GM18873 (cell line): ENCODE measurements at regions not wholly inside any gene's neighbourhood (a gene's known extent, or its start where the extent isn't known, plus 50 kb on each side); places are given as distances from the start of the nearest gene placed in this dataset.

Experiments
- ATAC-seq: cut with Tn5 transposase; IDR thresholded peaks from one replicate; pipeline ENCODE4 v1.9.1; 2021; ENCODE audit warnings: mild to moderate bottlenecking, moderate library complexity, moderate number of reproducible peaks; ENCODE audit not compliant: unreplicated experiment, low FRiP score

GRCh38 chr6:22801831-22802230, 232.5 kb downstream of the HDGFL1 start:
- ATAC-seq = no peak

DNA sequence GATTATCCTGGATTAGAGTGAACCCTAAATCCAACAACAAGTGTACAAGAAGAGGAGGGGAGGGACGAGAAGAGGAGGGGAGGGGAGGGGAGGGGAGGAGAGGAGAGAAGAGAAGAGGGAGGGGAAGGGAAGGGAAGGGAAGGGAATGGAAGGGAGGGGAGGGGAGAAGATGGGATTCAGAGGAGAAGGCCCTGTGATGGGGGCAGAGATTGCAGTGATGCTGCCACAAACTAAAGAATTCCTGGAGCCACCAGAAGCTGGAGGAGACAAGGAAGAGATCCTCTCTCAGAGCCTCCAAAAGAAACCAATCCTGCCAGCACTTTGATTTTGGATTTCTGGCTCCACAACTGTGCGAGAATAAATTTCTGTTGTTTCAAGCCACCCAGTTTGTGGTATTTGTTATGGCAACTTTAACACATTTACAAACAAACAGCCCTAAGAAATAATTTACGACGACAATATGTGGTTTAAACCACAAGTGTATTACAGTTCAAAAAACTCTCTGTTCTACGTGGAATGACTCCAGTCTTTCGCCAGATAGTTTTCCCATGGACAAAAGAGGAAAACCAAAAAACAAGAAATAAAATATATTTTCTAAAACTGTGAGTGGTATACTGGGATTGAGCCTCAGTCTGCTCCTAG, 235.4 kb downstream of the HDGFL1 start:
- ATAC-seq = no peak

DNA sequence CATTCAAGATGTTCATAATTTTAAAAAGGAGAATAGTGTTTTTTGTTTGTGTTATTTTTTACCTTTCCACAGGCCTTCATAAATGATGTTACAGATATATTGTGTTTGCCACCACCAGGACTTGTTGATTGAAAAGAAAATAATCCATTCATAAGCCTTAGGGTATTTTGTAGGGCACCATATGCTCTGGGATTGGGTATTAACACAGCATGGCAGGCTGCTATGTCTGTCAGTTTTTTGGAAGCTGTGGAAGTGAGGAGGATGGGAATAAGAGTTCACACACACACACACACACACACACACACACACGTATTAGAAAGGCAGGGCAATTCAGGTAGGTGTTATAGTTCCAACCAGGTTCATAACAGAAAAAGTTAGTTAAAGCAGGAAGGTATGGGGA, 237.9 kb downstream of the HDGFL1 start:
- no peak for ATAC-seq

DNA sequence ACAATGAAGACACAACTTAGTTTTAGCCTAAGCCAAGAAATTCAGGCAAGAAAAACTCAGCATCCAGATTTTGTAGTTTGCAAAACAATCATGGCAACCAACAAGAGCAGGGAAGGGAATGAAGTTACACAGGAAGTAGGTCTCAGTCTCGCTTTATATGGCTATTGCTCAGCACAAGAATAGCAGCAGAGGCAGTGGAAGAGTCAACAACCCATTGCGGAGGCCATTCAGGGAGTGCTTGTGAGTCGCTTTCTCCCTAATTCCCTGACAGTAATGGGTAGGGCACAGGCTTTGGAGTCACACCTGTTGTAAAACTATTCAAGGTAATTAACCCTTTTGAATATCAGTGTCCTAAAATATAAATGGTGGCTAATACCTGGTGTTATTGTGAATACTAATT, 238.5 kb downstream of the HDGFL1 start:
- no peak for ATAC-seq

GRCh38 chr6:22808466-22808865, 239.1 kb downstream of the HDGFL1 start:
- no peak for ATAC-seq

DNA sequence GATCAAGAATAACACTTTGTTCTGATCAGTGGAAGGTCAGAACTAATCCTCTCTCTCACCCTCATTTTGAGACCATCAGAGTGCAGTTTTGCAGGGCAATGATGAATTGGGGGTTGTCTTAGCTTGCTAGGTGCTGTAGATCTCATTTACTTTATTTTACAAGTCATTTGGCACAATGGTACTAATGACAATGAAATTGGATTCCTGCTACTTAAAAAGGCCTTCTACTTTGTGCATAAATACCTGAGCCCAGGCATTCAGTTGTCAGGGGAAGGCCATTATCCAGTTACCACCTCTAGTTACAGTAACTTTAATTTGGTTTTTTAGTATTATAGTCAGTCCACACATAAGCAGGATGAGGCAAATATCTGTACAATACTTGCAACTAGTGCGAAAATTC, 240.0 kb downstream of the HDGFL1 start:
- no peak for ATAC-seq

- ATAC-seq = no peak
Observed at GRCh38 chr6:22819209-22819608, 249.8 kb downstream of the HDGFL1 start.

DNA sequence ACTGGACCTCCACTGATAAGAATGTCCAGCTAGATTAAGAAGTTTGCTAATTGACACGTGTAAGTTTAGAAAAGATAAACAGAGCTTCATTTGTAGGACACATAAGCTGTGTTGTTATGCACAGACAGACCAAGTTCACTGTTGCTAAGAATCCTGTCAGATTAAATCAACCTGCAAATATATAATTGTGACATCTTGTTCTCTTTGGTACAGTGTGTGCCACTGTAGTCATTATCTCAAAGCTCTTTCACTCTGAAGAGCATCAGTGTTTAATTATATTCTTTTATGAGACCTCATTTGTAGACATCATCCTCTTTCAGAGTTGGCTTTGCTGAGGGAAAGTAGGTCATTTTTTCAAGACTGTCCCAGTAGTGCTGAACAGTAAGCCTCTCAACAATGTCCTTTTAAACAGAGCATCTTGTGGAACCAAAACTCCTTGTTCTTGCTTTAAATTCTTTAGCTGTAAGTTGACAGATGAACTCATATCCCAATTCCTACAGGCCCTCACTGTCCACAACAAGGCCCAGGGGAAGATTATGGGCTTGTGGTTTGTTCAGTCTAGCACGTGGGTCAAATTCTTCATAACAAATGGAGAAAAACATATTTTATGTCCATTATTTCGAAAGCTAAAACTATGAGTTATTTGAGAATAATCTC, 252.4 kb downstream of the HDGFL1 start:
- no peak for ATAC-seq

DNA sequence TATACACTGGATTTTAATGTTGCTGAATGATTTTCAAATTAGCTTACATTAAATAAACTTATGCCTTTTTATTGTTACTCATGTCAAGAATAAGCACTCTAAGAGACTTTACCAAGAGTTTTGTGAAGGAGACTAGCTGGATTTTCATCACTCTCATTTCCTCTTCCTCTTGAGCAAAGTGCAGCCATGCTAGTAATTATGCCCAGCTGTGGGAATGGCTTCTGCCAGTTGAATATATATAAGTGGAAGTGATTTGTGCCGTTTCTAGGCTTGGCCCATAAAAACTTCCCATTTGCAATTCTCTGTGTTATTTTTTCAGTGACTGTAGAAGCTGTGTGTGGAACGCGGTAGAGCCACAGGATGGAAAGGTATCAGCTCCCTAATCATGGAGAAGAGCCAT, 255.8 kb downstream of the HDGFL1 start:
- no peak for ATAC-seq

DNA sequence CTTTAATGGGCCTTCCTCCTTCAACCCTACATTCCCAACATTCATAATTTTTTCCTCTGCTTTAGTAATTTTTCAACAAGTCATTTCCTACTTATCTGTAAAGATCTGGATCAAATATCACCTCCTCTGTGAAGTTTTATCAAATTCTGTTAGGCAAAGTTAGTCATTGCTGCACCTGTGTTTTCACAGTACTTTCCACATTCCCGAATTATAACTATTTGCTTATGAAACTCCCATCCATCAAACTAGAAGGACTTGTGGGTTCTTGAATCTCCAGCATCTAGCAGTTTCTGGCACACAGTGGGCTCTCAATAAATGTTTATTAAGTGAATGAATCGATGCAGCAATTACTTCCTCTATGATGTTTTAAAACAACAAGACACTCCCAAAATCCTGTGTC, 257.6 kb downstream of the HDGFL1 start:
- no peak for ATAC-seq

GRCh38 chr6:22827760-22828159, 258.4 kb downstream of the HDGFL1 start:
- ATAC-seq = no peak

- ATAC-seq = no peak
Observed at GRCh38 chr6:22828179-22829062, 259.1 kb downstream of the HDGFL1 start.

- ATAC-seq = no peak
Observed at GRCh38 chr6:22829070-22829469, 259.7 kb downstream of the HDGFL1 start.

GRCh38 chr6:22830463-22830862, 261.1 kb downstream of the HDGFL1 start:
- no peak for ATAC-seq

DNA sequence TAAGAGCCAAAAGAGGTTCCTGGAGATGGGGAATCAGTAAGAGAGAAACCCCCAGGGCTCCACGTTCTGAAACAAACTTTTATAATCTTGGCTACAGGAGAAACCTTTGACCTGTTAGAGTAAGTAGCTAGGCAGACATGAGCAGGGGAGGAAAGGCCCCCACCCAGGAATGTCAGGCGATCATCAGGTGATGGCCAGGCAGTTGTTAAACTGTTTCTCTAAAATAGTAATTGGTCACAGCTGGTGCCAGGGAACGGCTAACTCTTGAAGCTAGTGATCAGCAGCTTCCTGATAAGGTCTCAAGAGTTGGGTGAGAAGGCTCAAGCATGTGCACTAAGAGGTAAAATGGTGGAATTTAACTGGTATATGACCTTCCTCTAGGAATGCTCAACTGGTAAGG, 263.8 kb downstream of the HDGFL1 start:
- ATAC-seq = no peak

- ATAC-seq = no peak
Observed at GRCh38 chr6:22838345-22838744, 269.0 kb downstream of the HDGFL1 start.

GRCh38 chr6:22845467-22845866, 276.1 kb downstream of the HDGFL1 start:
- ATAC-seq = no peak

DNA sequence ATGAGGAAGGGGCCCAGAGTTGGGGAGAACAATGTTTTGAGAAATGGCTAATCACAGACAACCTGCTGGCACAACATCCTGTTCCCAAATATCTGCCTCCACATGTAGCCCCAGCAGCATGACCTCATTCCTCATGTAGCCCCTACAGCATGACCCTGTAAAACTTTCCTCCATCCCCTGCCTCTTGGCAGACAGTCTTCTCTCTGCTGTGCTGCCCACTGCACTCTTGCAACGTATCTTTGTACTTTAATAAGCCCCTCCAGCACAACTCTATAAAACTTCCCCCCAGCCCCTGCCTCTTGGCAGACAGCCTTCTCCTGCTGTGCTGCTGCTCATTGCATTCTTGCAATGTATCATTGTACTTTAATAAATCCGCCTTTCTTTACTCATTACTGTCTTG, 278.8 kb downstream of the HDGFL1 start:
- no peak for ATAC-seq

DNA sequence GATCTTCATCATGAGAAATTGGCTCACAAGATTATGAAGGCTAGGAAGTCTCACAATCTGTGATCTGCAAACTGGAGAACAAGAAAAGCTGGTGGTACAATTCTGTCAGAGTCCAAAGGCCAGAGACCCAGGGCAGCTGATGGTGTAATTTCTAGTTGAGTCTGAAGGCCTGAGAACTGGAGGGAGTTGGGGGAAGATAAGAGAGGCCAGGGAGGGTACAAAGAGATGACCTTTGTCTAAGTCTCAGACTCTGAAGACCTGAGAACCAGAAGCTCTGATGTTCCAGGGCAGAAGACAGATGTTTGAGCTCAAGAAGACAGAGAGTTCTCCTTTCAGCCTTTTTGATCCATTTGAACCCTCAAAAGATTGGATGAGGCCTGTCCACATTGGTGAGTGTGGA, 280.6 kb downstream of the HDGFL1 start:
- ATAC-seq = no peak

DNA sequence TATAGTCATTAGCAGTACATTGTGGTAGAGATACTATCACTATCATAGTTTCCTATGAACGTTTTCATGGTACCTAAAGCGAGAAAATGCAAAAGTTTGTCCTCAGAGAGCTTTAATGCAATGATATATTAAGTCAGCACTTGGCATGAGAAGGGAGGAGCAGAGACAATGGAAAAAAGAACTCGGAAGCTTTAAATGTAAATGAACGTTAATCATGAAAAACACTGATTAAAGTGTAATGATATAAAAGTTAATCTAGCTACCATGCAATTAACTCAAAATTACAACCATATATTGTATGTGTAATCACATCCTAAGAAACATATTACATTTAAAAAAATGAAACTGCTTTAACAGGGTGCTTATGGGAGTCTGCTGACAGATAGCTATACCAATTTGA, 282.7 kb downstream of the HDGFL1 start:
- ATAC-seq = no peak

- no peak for ATAC-seq
Observed at GRCh38 chr6:22873513-22874136, 304.3 kb downstream of the HDGFL1 start.
